ENCODE measurements at regions not wholly inside any gene's neighbourhood (a gene's known extent, or its start where the extent isn't known, plus 50 kb on each side); places are given as distances from the start of the nearest gene placed in this dataset.

- WGBS, 2 donors, result 70 to 71% methylated on average over 5 of the region's 5 CpGs
- H3K27ac ChIP-seq, result no peak overlapping the region
- H3K9me3 ChIP-seq, result no peaks in the 10 kb centered on the region
- H3K4me1 ChIP-seq, result no peaks in the 10 kb centered on the region
- H3K27me3 ChIP-seq, result no peaks in the 10 kb centered on the region
- no peak for DNase-seq
- H3K4me3 ChIP-seq, result no peak overlapping the region
- TF ChIP-seq POLR2A (IDR thresholded peaks at IDR 0.05), result no peak
- TF ChIP-seq, protein P1, sequence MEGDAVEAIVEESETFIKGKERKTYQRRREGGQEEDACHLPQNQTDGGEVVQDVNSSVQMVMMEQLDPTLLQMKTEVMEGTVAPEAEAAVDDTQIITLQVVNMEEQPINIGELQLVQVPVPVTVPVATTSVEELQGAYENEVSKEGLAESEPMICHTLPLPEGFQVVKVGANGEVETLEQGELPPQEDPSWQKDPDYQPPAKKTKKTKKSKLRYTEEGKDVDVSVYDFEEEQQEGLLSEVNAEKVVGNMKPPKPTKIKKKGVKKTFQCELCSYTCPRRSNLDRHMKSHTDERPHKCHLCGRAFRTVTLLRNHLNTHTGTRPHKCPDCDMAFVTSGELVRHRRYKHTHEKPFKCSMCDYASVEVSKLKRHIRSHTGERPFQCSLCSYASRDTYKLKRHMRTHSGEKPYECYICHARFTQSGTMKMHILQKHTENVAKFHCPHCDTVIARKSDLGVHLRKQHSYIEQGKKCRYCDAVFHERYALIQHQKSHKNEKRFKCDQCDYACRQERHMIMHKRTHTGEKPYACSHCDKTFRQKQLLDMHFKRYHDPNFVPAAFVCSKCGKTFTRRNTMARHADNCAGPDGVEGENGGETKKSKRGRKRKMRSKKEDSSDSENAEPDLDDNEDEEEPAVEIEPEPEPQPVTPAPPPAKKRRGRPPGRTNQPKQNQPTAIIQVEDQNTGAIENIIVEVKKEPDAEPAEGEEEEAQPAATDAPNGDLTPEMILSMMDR (IDR thresholded peaks at IDR 0.05), result no peak
- intact Hi-C loops (cut with DNase I; ENCODE audit: low total_unique reads), result no loop called here
- H3K36me3 ChIP-seq (ENCODE audit: low read depth, missing control alignments), result no peaks in the 10 kb centered on the region
Observed at GRCh38 chr2:226434702-226435101, 364.9 kb downstream of the IRS1 start.

GRCh38 chr2:226431288-226431948, 368.2 kb downstream of the IRS1 start:
- no peak for DNase-seq
- no peaks in the 10 kb centered on the region for H3K9me3 ChIP-seq
- H3K4me3 ChIP-seq, result no peak overlapping the region
- WGBS, 2 donors, result 61 to 67% methylated on average over 2 of the region's 2 CpGs
- H3K4me1 ChIP-seq, result no peaks in the 10 kb centered on the region
- no peak overlapping the region for H3K27ac ChIP-seq
- no peaks in the 10 kb centered on the region for H3K27me3 ChIP-seq
- intact Hi-C loops (cut with DNase I; ENCODE audit: low total_unique reads), result no loop called here
- H3K36me3 ChIP-seq (ENCODE audit: low read depth, missing control alignments), result no peaks in the 10 kb centered on the region
- TF ChIP-seq POLR2A (IDR thresholded peaks at IDR 0.05), result no peak
- TF ChIP-seq, protein P1 (IDR thresholded peaks at IDR 0.05), result no peak

GRCh38 chr2:226429476-226429875, 370.1 kb downstream of the IRS1 start:
- no peak for TF ChIP-seq POLR2A (IDR thresholded peaks at IDR 0.05)
- TF ChIP-seq, protein P1 (IDR thresholded peaks at IDR 0.05), result no peak
- no peaks in the 10 kb centered on the region for H3K4me1 ChIP-seq
- H3K27ac ChIP-seq, result no peak overlapping the region
- H3K36me3 ChIP-seq (ENCODE audit: low read depth, missing control alignments), result no peaks in the 10 kb centered on the region
- no peak for DNase-seq
- H3K27me3 ChIP-seq, result no peaks in the 10 kb centered on the region
- no peaks in the 10 kb centered on the region for H3K9me3 ChIP-seq
- intact Hi-C loops (cut with DNase I; ENCODE audit: low total_unique reads), result no loop called here
- H3K4me3 ChIP-seq, result no peak overlapping the region
- 70 to 89% methylated on average over 2 of the region's 2 CpGs for WGBS, 2 donors

GRCh38 chr2:226427538-226428307, 371.9 kb downstream of the IRS1 start:
- intact Hi-C loops (cut with DNase I; ENCODE audit: low total_unique reads), result no loop called here
- H3K4me3 ChIP-seq, result no peak overlapping the region
- no peaks in the 10 kb centered on the region for H3K36me3 ChIP-seq (ENCODE audit: low read depth, missing control alignments)
- no peaks in the 10 kb centered on the region for H3K27me3 ChIP-seq
- DNase-seq, result no peak
- no peak for TF ChIP-seq POLR2A (IDR thresholded peaks at IDR 0.05)
- TF ChIP-seq, protein P1 (IDR thresholded peaks at IDR 0.05), result no peak
- no peaks in the 10 kb centered on the region for H3K4me1 ChIP-seq
- 82 to 94% methylated on average over 7 of the region's 7 CpGs for WGBS, 2 donors
- no peaks in the 10 kb centered on the region for H3K9me3 ChIP-seq
- no peak overlapping the region for H3K27ac ChIP-seq

All from testis (tissue), 2 donors.